HG03457 (cell line): ENCODE measurements at regions not wholly inside any gene's neighbourhood (a gene's known extent, or its start where the extent isn't known, plus 50 kb on each side); places are given as distances from the start of the nearest gene placed in this dataset.

Experiments used
- ATAC-seq: cut with Tn5 transposase; IDR thresholded peaks from one replicate; pipeline ENCODE4 v1.9.1; 2021; ENCODE audit warnings: moderate number of reproducible peaks; ENCODE audit not compliant: unreplicated experiment

GRCh38 chr9:26742828-26743476 lies 149.7 kb downstream of the CAAP1 start:
- ATAC-seq = no peak

GRCh38 chr9:26735160-26735559 lies 157.4 kb downstream of the CAAP1 start:
- no peak for ATAC-seq

DNA sequence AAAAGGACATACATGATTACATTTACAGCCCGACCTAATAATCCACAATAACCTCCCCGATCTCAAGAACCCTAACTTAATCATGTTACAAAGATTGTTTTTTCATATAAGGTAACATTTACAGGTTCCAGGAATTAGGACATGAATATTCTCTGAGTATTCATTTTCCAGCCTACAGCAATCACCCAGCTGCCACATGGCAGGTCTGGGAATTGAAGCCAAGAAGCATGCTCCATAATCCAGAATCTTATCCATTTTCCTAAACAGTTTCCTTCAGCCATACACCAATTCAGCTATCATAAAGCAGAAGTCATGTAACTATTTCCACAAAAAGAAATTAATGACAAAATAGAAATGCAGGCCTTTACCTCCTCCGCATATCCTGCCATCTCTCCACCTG lies 163.4 kb downstream of the CAAP1 start:
- no peak for ATAC-seq

DNA sequence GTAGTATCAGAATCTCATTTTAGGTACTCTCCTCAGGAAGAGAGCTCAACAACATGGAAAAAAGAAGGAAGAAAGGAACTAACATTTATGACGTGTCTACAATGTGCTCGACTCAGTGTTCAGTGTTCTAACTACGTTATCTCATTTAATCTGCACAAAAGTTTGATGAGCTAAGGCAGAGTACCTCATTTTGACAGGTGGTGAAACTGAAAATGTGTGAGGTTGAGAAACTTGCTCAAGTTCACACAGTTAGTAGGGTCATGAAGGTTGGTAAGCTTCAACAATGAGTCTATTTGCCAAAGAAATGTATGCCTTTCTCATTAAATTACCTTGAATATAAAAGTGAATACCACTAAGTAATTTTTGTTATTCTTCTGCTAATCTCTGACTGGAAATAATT lies 165.1 kb downstream of the CAAP1 start:
- ATAC-seq = no peak

DNA sequence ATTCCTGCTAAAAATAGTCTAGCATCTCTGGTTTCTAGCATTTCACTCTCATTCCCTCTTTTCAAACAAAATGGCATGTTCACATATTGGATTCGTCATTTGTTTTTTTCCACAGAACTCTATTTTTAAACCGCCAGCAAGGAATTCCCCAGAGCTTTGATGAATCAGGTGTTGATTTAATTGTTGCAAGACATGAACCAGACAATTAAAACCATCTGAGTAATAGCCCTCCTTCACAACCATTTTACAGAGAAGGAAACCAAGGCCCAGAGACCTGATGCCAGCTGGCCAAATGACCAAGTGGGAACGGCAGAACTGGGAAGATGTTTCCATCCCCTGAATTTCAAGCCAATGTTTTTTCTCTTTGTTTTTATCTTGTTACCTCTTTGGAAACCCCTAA lies 167.0 kb downstream of the CAAP1 start:
- no peak for ATAC-seq

DNA sequence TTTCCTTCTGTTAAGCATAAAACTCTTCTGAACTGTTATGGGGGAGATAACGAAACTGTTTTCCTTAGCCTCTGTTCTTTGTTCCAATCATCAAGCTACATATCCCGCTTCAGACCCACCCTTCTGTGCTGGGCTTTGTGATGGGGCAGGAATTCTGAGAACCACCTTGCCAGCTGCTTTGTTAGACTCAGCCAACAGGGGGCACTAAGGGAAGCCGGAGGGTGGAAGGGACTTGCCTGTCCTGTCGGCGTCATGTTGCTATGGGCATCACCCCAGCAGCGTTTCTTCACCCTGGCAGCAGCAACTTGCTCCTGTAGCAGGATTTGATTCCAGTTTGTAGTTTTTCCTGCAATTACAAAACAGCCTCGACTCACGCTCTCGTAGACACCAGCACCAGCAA lies 169.1 kb downstream of the CAAP1 start:
- no peak for ATAC-seq

GRCh38 chr9:26722755-26723154 lies 169.8 kb downstream of the CAAP1 start:
- ATAC-seq = no peak

GRCh38 chr9:26710008-26710407 lies 182.6 kb downstream of the CAAP1 start:
- ATAC-seq = no peak

DNA sequence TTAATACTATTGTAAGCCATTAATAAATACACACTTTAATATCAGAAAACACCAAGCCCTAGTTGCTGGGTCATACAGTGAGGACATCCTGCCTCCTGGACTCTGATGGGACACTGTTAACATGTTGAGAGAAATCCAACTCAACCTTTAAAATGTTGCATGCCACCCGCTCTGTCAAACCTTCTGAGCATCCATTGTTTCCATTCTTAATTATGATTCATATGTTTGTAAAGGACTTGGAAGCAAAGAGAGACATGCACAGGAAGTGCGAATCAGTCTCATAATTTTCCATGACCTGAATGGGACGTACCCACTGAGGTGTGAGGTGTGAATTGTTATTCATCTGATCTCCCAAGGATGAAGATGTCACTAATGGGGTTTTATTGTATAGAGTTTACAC lies 186.4 kb downstream of the CAAP1 start:
- ATAC-seq = no peak

DNA sequence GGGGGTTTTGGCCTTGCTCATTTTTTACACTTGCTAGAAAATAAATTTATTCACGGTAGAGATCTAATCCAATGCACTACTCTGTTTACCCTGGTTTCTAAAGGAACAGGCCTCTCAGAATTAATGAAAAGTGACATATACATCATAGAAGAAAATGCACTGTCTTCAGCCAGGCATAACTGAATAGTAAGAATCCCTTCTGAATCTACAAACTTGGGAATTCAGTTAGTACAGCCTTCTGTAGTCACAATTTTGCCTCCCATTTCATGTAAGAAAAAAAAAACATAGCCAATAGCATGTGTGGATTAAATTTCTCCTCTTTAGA lies 197.3 kb downstream of the CAAP1 start:
- no peak for ATAC-seq

DNA sequence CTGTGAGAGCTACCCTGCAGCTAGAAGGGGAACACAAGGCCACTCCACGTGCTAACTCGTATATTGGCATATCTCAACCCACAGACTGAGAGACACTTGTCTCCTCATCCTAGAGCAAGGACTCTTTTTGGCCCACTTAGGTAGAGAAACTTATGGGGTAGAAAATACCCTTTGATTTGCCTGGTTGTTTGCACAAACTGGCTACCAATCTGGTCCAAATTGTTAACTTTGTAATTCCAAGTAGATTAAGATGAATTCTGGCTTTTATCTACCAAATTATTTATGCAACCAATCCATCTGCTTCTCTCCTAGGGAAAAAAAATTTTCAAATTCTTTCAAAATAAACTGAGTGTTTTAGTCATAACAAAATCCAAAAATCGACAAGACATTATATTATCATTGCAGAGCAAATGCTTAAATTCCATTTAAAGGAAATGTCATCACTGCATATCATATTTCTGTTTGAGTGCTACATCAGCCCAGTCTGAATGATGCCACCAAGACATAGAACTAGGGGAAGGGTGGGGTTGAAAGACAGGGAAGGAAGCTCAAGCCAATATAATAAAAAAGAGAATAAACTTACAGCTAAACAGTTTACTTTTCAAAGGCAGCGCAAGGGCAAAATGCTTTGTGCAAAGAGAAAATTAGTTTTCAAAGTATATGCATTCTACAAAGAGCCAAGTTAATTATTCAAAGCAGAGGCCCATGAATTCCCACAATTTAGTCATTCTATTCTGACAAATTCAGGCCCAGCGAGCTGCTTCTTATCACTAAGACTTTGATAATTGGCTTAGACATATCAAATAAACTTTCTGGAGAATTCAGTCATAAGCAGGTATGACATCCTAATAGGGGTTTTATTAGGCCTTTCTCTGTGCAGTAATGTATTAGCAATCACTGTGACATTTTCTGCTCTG lies 198.0 kb downstream of the CAAP1 start:
- no peak for ATAC-seq

- ATAC-seq = no peak
Observed at GRCh38 chr9:26689041-26689440, 203.6 kb downstream of the CAAP1 start.

- no peak for ATAC-seq
Observed at GRCh38 chr9:26687421-26687820, 205.2 kb downstream of the CAAP1 start.

- no peak for ATAC-seq
Observed at GRCh38 chr9:26685818-26686217, 206.8 kb downstream of the CAAP1 start.

- ATAC-seq = no peak
Observed at GRCh38 chr9:26684029-26684428, 208.6 kb downstream of the CAAP1 start.

DNA sequence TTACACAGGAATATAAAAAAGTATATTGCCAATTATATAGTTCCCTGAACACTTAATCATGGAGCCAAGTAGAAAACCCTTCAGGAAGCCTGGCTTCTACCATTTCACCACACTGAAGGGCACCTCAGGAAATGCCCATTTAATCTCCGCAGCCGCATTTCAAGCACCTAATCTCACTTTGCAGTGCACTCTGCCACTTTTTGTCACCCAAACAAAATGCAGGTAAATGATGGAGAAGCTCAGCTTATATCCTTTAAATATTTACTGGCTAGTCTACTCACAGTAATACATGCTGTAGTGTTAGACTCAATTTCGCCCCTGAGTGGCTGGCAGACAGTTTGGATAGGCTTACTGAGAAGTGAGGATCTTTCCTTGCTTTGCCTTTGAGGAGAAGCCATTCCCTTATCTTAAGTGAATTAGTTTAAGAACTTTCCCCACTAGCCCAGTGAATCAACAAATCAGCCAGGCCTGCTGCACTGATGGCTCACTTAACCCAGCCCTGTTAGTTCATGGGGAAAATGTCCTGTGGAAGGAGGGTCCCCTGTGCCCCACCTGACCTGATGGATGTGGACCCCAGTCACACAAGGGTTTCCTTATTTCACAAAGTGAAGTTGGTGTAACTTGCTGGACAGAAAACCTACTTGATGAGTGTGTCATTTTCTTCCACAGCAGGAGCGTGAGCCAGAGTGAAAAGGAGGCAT lies 209.7 kb downstream of the CAAP1 start:
- ATAC-seq = no peak

GRCh38 chr9:26682041-26682440 lies 210.6 kb downstream of the CAAP1 start:
- ATAC-seq = no peak

DNA sequence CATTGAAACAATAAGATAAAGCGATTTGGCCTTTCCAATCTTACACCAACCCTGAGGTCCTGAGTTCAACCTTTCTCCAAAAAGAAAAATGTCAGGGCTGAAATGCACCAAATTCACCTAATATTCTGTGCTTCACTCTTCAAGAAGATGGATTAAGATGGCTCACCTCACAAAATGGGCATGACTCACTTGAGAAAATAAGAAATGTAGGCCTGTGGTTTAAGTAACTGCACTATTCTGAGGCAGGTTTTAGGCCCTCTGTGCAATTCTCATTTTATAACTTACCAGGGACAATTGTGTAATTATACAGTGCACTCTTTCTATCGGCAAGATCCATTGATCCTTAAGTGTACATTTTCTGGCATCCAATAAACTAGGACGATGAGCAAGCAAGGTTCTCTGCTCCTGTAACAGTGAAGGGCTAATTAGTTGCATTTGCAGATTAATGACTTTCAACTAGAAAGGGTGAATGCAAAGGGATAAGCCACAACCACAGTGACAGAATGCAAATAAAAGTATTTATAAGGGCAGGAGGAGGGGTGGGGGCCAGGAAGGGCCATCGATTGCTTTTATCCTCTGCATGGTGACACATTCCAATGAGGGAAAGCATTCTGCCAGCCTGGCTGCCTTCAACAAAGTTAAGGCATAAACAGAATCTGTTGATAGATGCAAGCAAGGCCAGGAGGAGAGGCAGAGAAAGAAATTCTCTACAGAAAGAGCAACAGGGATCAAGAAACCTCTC lies 214.5 kb downstream of the CAAP1 start:
- no peak for ATAC-seq

- ATAC-seq = no peak
Observed at GRCh38 chr9:26675035-26675434, 217.6 kb downstream of the CAAP1 start.

DNA sequence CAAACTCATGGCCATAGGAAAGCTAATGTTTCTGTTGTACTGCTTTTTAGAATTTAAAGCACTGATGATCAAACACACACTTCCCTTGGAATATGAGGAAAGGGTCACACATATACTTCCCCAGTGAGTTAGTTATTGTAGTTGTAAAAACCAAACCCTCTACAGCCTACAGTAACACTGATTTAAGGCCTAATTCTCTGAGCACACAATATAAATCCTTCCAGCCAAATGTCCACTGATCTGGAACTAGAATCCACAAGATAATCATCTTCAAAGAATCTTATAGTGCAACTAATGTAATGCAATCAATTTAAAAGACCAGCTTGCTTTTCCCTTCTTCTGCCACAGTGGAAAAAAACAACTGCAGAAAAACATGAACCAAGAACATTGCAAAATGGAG lies 219.3 kb downstream of the CAAP1 start:
- no peak for ATAC-seq
